Gastroesophageal sphincter (tissue), 3 donors: ENCODE measurements at regions not wholly inside any gene's neighbourhood (a gene's known extent, or its start where the extent isn't known, plus 50 kb on each side); places are given as distances from the start of the nearest gene placed in this dataset.

Experiments used
- EP300 ChIP-seq: sonication (generic); formaldehyde crosslinking; IDR thresholded peaks from one replicate; pipeline ENCODE4 v1.6.1; 2017; ENCODE audit warnings: antibody characterized with exemption, mild to moderate bottlenecking
- POLR2A ChIP-seq, 2 donors: fragments of 450-650 bp; IDR thresholded peaks; one replicate each; pipeline ENCODE4 v1.6.1; 2017; ENCODE audit warnings: antibody characterized with exemption in 2 of 2, mild to moderate bottlenecking in 2 of 2, moderate library complexity in 1 of 2
- POLR2AphosphoS5 ChIP-seq: sonication (generic); formaldehyde crosslinking; IDR thresholded peaks from one replicate; pipeline ENCODE4 v1.6.1; 2017; ENCODE audit warnings: antibody characterized with exemption
- TF ChIP-seq, protein P1 (sequence below), 4 experiments: fragments of 200-600 bp in 2 of 4; fragments of 450-650 bp in 2 of 4; sonication (generic) in 1 of 4; IDR thresholded peaks; one replicate each; pipeline ENCODE4 v1.5.1; 2017 to 2019; ENCODE audit warnings: antibody characterized with exemption in 4 of 4, mild to moderate bottlenecking in 2 of 4, moderate library complexity in 2 of 4

DNA sequence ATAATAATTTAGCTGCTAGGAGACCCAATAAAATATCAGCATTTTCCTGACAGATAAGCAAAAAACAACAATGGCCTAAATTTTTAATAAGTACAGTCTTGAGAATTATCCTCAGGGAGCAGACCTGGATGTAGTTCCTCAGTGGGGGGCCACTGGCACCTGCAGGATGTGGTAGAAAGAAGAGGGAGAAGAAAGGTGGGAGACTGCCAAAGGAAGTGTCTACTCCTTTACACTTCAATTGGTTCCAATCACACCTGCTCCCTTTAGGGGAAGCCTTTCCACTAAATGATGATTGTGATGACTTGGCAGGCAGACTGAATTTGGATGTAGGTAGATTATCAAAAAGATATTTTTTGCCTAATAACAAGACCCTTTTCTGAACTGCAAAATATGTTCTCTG, 353.0 kb upstream of the SATB1 start:
- TF ChIP-seq POLR2AphosphoS5: no peak
- TF ChIP-seq, protein P1, sequence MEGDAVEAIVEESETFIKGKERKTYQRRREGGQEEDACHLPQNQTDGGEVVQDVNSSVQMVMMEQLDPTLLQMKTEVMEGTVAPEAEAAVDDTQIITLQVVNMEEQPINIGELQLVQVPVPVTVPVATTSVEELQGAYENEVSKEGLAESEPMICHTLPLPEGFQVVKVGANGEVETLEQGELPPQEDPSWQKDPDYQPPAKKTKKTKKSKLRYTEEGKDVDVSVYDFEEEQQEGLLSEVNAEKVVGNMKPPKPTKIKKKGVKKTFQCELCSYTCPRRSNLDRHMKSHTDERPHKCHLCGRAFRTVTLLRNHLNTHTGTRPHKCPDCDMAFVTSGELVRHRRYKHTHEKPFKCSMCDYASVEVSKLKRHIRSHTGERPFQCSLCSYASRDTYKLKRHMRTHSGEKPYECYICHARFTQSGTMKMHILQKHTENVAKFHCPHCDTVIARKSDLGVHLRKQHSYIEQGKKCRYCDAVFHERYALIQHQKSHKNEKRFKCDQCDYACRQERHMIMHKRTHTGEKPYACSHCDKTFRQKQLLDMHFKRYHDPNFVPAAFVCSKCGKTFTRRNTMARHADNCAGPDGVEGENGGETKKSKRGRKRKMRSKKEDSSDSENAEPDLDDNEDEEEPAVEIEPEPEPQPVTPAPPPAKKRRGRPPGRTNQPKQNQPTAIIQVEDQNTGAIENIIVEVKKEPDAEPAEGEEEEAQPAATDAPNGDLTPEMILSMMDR (IDR thresholded peaks at IDR 0.05): no peak
- TF ChIP-seq POLR2A (IDR thresholded peaks at IDR 0.05): no peak
- no peak for TF ChIP-seq EP300
